ENCODE measurements at regions not wholly inside any gene's neighbourhood (a gene's known extent, or its start where the extent isn't known, plus 50 kb on each side); places are given as distances from the start of the nearest gene placed in this dataset.
"Not testable (repeated sequence)": the region's sequence is repeated elsewhere in the genome, so short reads cannot be mapped to it uniquely, and the experiment has no call there.

DNA sequence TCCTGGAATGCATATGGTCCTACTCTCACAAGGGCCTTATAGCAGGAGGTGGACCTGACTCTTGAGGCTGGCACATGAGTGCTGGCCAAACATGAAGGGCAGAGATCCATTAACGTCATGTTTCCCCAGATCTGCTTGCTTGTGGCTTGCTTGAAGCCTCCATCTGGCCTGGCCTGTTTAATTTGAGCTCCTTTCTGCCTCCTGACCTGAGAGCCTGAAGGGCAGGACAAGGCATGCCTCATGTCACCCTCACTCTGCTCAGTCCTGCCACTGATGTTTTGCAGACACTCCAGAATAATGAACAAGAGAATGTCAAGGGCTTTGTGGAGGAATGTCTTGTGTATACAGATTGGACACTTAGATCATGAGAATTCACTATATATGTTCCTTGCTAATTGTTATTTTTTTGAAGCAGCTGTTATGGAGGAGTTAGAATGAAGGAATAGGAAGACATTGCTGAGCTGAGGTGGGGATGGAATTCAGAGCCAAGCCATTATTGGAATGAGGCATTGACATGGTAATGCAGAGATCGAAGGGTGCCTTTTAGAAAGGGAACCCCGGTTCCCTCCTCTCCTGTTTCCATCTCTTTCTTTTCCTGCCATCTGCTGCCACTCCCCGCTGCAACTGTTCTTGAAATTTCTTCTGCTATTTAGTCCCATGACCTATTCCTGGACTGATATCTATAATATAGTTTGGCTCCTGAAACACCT lies 457.0 kb upstream of the PROX1 start:
- FAIRE-seq (no peak), DNase-seq (ENCODE audit: low spot score) (no peak)

DNA sequence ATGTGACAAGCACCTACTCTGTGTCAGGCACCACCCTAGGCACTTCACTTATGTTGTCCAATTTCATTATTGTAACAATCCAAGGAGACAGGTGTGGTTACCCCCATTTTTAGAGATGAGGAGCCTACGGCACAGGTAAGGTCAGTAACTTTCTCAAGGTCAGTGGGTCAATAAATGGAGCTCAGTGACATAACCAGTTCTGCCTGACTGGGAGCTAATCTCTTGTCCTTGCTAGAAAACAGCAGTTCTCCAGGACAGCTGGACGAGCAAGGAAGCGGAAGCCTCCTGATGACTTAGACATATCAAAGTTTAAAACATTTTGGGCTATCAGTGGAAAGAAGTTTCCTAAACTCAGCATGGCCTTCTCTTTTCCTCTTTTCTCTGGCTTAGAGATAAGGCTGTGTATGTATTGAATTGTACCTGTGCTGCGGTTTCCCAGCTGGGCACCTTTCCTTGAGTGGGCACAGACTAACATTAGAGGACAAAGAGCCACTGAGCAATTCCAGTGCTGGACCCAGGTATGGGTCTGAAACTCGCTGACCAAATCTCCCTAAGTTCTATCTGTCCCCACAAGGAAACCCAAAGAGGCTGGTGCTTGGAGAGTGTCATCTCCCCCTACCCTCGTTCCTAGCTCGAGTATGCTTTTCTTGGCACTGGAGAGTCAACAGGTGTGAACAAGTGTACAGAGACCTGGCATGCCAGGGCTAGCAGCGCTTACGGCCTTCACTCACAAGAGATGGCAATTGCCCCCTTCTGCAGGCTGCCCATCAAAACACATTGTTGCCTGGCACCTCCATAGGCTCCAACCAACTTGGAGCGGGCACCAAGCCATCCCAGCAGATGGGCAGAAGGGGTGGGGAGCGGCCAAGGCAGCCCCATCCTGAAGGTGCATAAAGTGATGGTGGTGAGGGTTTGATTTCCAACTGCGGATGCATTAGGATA lies 456.1 kb upstream of the PROX1 start:
- FAIRE-seq (no peak), DNase-seq (ENCODE audit: low spot score) (no peak)

GRCh38 chr1:213533125-213533524 lies 454.6 kb upstream of the PROX1 start:
- FAIRE-seq = no peak
- DNase-seq (ENCODE audit: low spot score) = no peak

GRCh38 chr1:213535679-213536078 lies 452.1 kb upstream of the PROX1 start:
- no peak for DNase-seq (ENCODE audit: low spot score)
- FAIRE-seq = no peak

DNA sequence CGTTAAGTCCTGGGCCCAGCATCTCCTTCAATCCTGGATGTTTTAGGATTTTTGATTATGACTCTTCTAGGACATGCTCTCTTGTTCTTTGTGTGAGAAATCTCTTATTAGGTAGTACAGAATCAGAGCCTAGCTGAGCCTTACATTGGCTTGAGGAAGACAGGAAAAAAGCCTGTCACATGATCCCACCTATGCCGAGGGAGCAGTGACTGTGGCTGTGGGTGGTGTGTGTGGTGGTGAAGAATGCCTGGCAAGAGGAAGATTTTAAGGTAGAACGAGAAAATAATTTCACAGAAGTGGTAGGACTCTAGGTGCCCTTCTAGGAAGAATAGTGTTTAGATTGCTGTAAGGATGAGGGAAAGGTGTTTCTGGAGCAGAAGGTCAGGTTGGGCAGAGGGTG lies 449.5 kb upstream of the PROX1 start:
- FAIRE-seq = no peak
- DNase-seq (ENCODE audit: low spot score) = no peak

- no peak for DNase-seq (ENCODE audit: low spot score)
- FAIRE-seq = no peak
Observed at GRCh38 chr1:213539464-213539863, 448.3 kb upstream of the PROX1 start.

- DNase-seq (ENCODE audit: low spot score) (no peak), FAIRE-seq (no peak)
Observed at GRCh38 chr1:213541641-213542040, 446.1 kb upstream of the PROX1 start.

DNA sequence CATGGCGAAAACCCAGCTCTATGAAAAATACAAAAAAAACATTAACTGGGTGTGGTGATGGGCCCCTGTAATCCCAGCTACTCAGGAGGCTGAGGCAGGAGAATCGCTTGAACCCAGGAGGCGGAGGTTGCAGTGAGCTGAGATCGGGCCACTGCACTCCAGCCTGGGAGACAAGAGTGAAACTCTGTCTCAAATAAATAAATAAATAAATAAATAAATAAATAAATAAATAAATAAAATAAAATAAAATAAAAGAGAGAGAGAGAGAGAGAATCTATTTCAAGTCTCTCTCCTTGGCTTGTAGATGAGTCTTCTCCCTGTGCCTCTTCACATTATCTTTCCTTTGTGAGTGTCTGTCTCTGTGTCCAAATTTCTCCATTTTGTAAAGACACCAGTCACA lies 442.6 kb upstream of the PROX1 start:
- DNase-seq (ENCODE audit: low spot score); FAIRE-seq: not testable (repeated sequence)

- no peak for DNase-seq (ENCODE audit: low spot score)
Observed at GRCh38 chr1:213549982-213550381, 437.8 kb upstream of the PROX1 start.

GRCh38 chr1:213550804-213551203 lies 437.0 kb upstream of the PROX1 start:
- no peak for DNase-seq (ENCODE audit: low spot score)
- no peak for FAIRE-seq

More at GRCh38 chr1:213549982-213550381, 437.8 kb upstream of the PROX1 start:
- no peak for FAIRE-seq

DNA sequence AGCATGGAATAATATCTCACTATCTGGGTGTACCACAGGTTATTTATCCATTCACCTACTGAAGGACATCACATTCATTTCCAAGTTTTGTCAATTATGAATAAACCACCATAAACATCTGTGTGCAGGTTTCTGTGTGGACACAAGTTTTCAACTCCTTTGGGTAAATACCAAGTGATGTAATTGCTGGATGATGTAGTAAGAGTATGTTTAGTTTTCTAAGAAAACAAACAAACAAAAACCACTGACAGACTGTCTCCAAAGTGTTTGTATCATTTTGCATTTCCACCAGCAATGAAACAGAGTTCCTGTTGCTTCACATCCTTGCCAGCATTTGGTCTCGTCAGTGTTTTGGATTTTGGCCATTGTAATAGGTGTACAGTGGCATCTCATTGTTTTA lies 435.7 kb upstream of the PROX1 start:
- no peak for FAIRE-seq
- no peak for DNase-seq (ENCODE audit: low spot score)

- DNase-seq (ENCODE audit: low spot score) = no peak
- no peak for FAIRE-seq
Observed at GRCh38 chr1:213560226-213560625, 427.5 kb upstream of the PROX1 start.

GRCh38 chr1:213561870-213562269 lies 425.9 kb upstream of the PROX1 start:
- FAIRE-seq = no peak
- no peak for DNase-seq (ENCODE audit: low spot score)

DNA sequence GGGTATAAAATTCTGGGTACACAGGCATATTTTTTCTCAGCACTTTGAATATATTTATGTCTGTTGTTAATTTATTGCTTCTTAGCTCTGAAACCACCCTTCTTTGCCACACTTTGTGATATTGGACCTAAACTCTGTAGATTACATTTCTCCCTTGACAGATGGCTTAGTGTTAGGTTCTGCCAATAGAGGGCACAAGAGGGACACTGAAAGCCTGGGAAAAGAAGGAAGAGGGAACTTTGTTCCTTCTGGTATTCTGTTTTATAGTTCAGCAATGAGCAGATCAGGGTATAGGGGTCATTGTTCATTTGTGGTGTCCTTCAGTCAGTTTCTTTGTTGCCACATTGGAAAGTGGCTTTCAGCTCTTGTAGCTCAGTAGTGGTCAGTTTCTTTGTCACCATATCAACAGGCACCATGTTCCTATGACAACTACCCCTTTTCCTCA lies 423.5 kb upstream of the PROX1 start:
- no peak for DNase-seq (ENCODE audit: low spot score)
- FAIRE-seq = no peak

GRCh38 chr1:213568929-213569815 lies 418.6 kb upstream of the PROX1 start:
- DNase-seq (ENCODE audit: low spot score) (no peak), FAIRE-seq (no peak)

GRCh38 chr1:213569816-213570150 lies 418.0 kb upstream of the PROX1 start:
- FAIRE-seq = no peak
- DNase-seq (ENCODE audit: low spot score) = no peak

- FAIRE-seq (no peak), DNase-seq (ENCODE audit: low spot score) (no peak)
Observed at GRCh38 chr1:213570487-213570886, 417.3 kb upstream of the PROX1 start.

DNA sequence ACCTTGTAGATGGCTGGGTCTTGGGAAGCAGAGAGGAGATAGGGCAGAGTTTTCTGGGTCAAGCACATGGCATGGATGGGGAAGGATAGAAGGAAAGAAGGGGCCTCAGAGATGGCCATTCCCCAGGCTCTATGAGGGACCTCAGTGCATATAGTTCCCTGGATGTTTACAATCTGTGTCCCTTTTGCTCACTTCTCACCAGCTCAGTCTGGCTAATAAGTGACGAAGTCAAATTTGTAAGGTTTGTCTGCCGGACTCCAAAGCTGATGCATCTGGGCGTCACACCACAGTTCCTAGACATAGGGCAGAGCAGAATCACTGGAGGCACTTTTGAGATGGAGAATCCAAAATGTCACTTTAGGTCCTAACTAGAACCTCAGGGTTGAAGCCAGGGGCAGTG lies 416.4 kb upstream of the PROX1 start:
- FAIRE-seq (no peak), DNase-seq (ENCODE audit: low spot score) (no peak)

DNA sequence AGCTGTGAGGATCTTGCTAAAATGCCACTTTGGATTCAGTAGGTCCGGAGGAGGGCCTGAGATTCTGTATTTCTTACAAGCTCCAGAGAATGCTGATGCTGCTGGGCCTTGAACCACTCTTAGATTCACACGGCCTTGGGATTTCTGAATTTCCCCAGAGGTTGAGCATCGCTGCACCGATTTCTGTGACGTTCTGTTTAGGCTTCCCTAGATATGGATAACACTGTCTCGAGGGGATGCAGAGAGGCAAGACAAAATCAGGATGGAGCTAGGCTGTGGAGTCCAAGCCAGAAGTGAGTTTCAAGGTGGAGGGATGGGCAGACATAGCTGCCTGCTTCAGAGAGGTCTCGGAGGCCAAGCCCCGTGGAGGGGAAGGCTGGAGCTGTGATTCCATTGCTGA lies 415.9 kb upstream of the PROX1 start:
- DNase-seq (ENCODE audit: low spot score) = no peak
- no peak for FAIRE-seq

GRCh38 chr1:213572912-213573647 lies 414.7 kb upstream of the PROX1 start:
- FAIRE-seq (no peak), DNase-seq (ENCODE audit: low spot score) (no peak)

DNA sequence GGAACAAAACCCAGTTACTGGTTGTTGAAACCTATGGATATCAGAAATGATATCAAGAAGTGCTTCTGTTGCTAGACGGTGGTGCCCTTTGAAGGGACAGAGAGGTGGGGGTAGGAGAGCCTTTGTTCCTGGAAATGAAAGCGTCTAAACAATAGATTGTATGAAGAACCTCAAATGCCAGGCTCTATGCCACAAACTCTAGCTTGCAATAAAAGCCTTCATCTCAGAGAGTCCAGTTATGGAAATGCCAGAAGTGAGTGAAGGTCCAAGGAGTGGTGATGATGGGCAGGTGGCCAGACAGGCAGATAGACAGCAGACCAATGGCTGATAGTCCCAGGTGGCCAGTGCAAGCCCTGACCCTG lies 414.1 kb upstream of the PROX1 start:
- FAIRE-seq (no peak), DNase-seq (ENCODE audit: low spot score) (no peak)

All from urothelium cell line (cell line).